B cell (primary cell): ENCODE measurements at regions not wholly inside any gene's neighbourhood (a gene's known extent, or its start where the extent isn't known, plus 50 kb on each side); places are given as distances from the start of the nearest gene placed in this dataset.

Experiments used
- ATAC-seq: fragments of 200-7000 bp; cut with Tn5 transposase; one replicate; pipeline ENCODE4 v1.10.0; 2021; ENCODE audit warnings: low read depth, mild to moderate bottlenecking, moderate number of reproducible peaks, moderate library complexity
- CTCF ChIA-PET: fragments of 350-600 bp; sonication (Branson Sonifier 250); formaldehyde crosslinking; loops from one replicate; lab custom pipeline; 2021; ENCODE audit warnings: antibody characterized with exemption, inconsistent platforms; lab: Charles Lee
- POLR2A ChIA-PET: fragments of 350-600 bp; sonication (Branson Sonifier 250); formaldehyde crosslinking; loops from one replicate; lab custom pipeline; 2021; ENCODE audit warnings: antibody characterized with exemption; lab: Charles Lee
- DNase-seq: peaks from one replicate; pipeline ENCODE4 v3.0.0; 2013
- H2AFZ ChIP-seq: 2 replicates; pipeline ENCODE4 v1.6.1; 2012; ENCODE audit warnings: mild to moderate bottlenecking, low read depth, low read length; ENCODE audit not compliant: insufficient read depth, poor library complexity, severe bottlenecking
- H3K27ac ChIP-seq, 2 donors: 1 replicate in 1 of 2; 2 replicates in 1 of 2; pipeline ENCODE4 v1.5.1; 2012 to 2013; ENCODE audit warnings: low read length in 2 of 2, mild to moderate bottlenecking in 2 of 2, moderate library complexity in 1 of 2
- H3K27me3 ChIP-seq, 4 experiments: fragments of 200-600 bp in 1 of 4; sonication (generic) in 1 of 4; replicated peaks in 1 of 4; 1 replicate in 2 of 4; 2 replicates in 2 of 4; pipeline versions ENCODE4 v1.6.1 to v1.7.0; 2013 to 2016; ENCODE audit warnings: low read length in 3 of 4, mild to moderate bottlenecking in 2 of 4, mixed read lengths in 1 of 4, moderate library complexity in 1 of 4; ENCODE audit not compliant: insufficient read depth in 4 of 4, control insufficient read depth in 3 of 4; ENCODE audit errors: control extremely low read depth in 1 of 4
- H3K36me3 ChIP-seq, 2 experiments: replicated peaks in 1 of 2; 1 replicate in 1 of 2; 2 replicates in 1 of 2; pipeline versions ENCODE4 v1.6.1 to v1.7.1; 2013; ENCODE audit warnings: low read length in 1 of 2; ENCODE audit not compliant: insufficient read depth in 2 of 2, control insufficient read depth in 1 of 2; ENCODE audit errors: control extremely low read depth in 1 of 2, extremely low read depth in 1 of 2
- H3K4me1 ChIP-seq, 2 donors: fragments of 200-600 bp in 1 of 2; sonication (generic) in 1 of 2; 1 replicate in 1 of 2; 2 replicates in 1 of 2; pipeline versions ENCODE4 v1.5.1 to v1.6.1; 2013 to 2017; ENCODE audit warnings: low read length in 2 of 2; ENCODE audit not compliant: control insufficient read depth in 2 of 2, insufficient read depth in 2 of 2
- H3K4me2 ChIP-seq: replicated peaks from 2 replicates; pipeline ENCODE3; 2012; ENCODE audit warnings: mild to moderate bottlenecking, low read depth, low read length; ENCODE audit not compliant: poor library complexity, severe bottlenecking
- H3K4me3 ChIP-seq, 5 experiments: fragments of 200-600 bp in 1 of 5; sonication (generic) in 1 of 5; 1 replicate in 3 of 5; 2 replicates in 2 of 5; pipeline versions ENCODE4 v1.5.1 to v1.7.0; 2011 to 2016; ENCODE audit warnings: low read length in 4 of 5, mild to moderate bottlenecking in 4 of 5, low read depth in 2 of 5, control low read depth in 1 of 5, moderate library complexity in 1 of 5; ENCODE audit not compliant: insufficient read depth in 1 of 5; ENCODE audit errors: control extremely low read depth in 1 of 5, extremely low read depth in 1 of 5
- H3K79me2 ChIP-seq: fragments of 200-600 bp; sonication (generic); one replicate; pipeline ENCODE4 v1.6.0; 2016; ENCODE audit warnings: low read length; ENCODE audit not compliant: control insufficient read depth, insufficient read depth
- H3K9ac ChIP-seq: fragments of 200-600 bp; sonication (generic); 2 replicates; pipeline ENCODE4 v1.6.1; 2017; ENCODE audit warnings: mild to moderate bottlenecking, low read length, moderate library complexity
- H3K9me3 ChIP-seq, 3 donors: one replicate each; pipeline versions ENCODE4 v1.6.1 to v1.7.1; 2013; ENCODE audit warnings: low read length in 2 of 3; ENCODE audit not compliant: control insufficient read depth in 2 of 3, insufficient read depth in 1 of 3; ENCODE audit errors: control extremely low read depth in 1 of 3
- H4K20me1 ChIP-seq: 2 replicates; pipeline ENCODE4 v1.6.0; 2012; ENCODE audit warnings: mild to moderate bottlenecking, low read length; ENCODE audit not compliant: insufficient read depth, control insufficient read depth, poor library complexity, severe bottlenecking
- H3K27ac Mint-ChIP-seq: one replicate; pipeline ENCODE4 v1.8.0; 2021; ENCODE audit warnings: mixed read lengths
- H3K27me3 Mint-ChIP-seq: one replicate; pipeline ENCODE4 v1.8.0; 2021; ENCODE audit warnings: mixed read lengths
- H3K4me1 Mint-ChIP-seq: one replicate; pipeline ENCODE4 v1.8.0; 2021; ENCODE audit warnings: mixed read lengths
- H3K4me3 Mint-ChIP-seq: one replicate; pipeline ENCODE4 v1.8.0; 2021; ENCODE audit warnings: mixed read lengths
- H3K9me3 Mint-ChIP-seq: one replicate; pipeline ENCODE4 v1.8.0; 2022; ENCODE audit warnings: mixed read lengths; ENCODE audit not compliant: insufficient read depth
- CTCF ChIP-seq: fragments of 200-600 bp; IDR thresholded peaks from one replicate; pipeline ENCODE4 v1.8.0; 2022; ENCODE audit warnings: antibody characterized with exemption, mild to moderate bottlenecking
- EZH2 ChIP-seq: IDR thresholded peaks from 2 replicates; pipeline ENCODE4 v1.6.1; 2012; ENCODE audit warnings: borderline replicate concordance, low read depth, mild to moderate bottlenecking, moderate library complexity, low read length; ENCODE audit not compliant: insufficient read depth, poor library complexity, severe bottlenecking
- WGBS: methylation state at CpG from one replicate; pipeline ENCODE4 v1.1.5; 2013; ENCODE audit warnings: missing lambda C conversion rate; ENCODE audit not compliant: insufficient coverage; 5-methylcytosine and 5-hydroxymethylcytosine counted together
- intact Hi-C: fragments of 100-400 bp; cut with micrococcal nuclease; formaldehyde crosslinking; loops from one replicate; pipeline ENCODE4 v1.10.0; 2022

- POLR2A ChIA-PET = no interaction called here
- no peak for DNase-seq
- no peak overlapping the region for H3K27ac Mint-ChIP-seq
Observed at GRCh38 chr1:31502926-31503511, 73.3 kb upstream of the TINAGL1 start.

DNA sequence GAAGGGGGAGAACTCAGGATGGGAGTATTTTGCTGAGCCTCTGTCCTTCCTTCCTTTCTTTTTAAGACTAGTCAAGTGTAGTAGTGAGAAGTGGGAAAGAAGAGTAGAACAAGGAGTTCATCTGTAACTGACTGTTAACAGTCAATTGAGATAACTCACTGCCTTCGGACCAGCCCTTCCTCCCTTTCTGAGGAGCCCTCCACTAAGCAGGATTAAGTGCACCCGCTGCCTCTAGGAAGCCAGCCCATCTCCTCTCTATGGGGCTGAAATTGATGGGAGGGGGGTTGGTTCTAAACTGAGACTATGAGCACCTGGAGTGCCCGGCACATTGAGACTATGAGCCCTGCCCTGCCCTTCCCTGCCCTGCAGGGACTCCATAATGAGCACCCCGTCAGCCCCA is 72.7 kb upstream of the TINAGL1 start:
- ChIA-PET CTCF (no interaction called here), POLR2A (no interaction called here)
- Histone ChIP-seq H3K4me1 (peaks cover 12 to 16% of the 10 kb centered on the region in 2 donors), H3K9ac (no peak overlapping the region), H4K20me1 (no peaks in the 10 kb centered on the region), H2AFZ (no peak overlapping the region), H3K79me2 (no peaks in the 10 kb centered on the region), H3K4me3 (no peak overlapping the region), H3K4me2 (no peak overlapping the region), H3K9me3 (no peaks in the 10 kb centered on the region), H3K27ac (no peak overlapping the region), H3K36me3 (no peaks in the 10 kb centered on the region), H3K27me3 (peaks cover 0 to 10% (median 4%) of the 10 kb centered on the region in 4 experiments)
- Mint-ChIP-seq H3K4me3 (no peak overlapping the region), H3K4me1 (peaks cover 12% of the 10 kb centered on the region), H3K27ac (no peak overlapping the region), H3K9me3 (no peaks in the 10 kb centered on the region), H3K27me3 (peaks cover 19% of the 10 kb centered on the region)
- intact Hi-C loops = no loop called here
- TF ChIP-seq EZH2 (no peak), CTCF (no peak)
- WGBS = 69% methylated on average over 2 of the region's 4 CpGs
- ATAC-seq (no peak), DNase-seq (no peak)

More at GRCh38 chr1:31502926-31503511, 73.3 kb upstream of the TINAGL1 start:
- no peaks in the 10 kb centered on the region for H3K9me3 ChIP-seq
- H4K20me1 ChIP-seq = no peaks in the 10 kb centered on the region
- TF ChIP-seq CTCF (no peak), EZH2 (no peak)
- H3K9me3 Mint-ChIP-seq = no peaks in the 10 kb centered on the region
- H3K4me1 ChIP-seq = peaks cover 12 to 16% of the 10 kb centered on the region in 2 donors
- H3K4me3 Mint-ChIP-seq = no peak overlapping the region
- H3K4me3 ChIP-seq = no peak overlapping the region
- peaks cover 13% of the 10 kb centered on the region for H3K27me3 Mint-ChIP-seq
- H3K27me3 ChIP-seq = peaks cover 0 to 10% (median 4%) of the 10 kb centered on the region in 4 experiments
- peaks cover 12% of the 10 kb centered on the region for H3K4me1 Mint-ChIP-seq
- H3K27ac ChIP-seq = no peak overlapping the region
- H2AFZ ChIP-seq = no peak overlapping the region
- intact Hi-C loops = no loop called here
- H3K9ac ChIP-seq = no peak overlapping the region
- CTCF ChIA-PET = no interaction called here
- no peak for ATAC-seq
- no peaks in the 10 kb centered on the region for H3K79me2 ChIP-seq
- no peak overlapping the region for H3K4me2 ChIP-seq
- 87% methylated on average over 11 of the region's 11 CpGs for WGBS
- no peaks in the 10 kb centered on the region for H3K36me3 ChIP-seq
